ENCODE measurements at regions not wholly inside any gene's neighbourhood (a gene's known extent, or its start where the extent isn't known, plus 50 kb on each side); places are given as distances from the start of the nearest gene placed in this dataset.

DNA sequence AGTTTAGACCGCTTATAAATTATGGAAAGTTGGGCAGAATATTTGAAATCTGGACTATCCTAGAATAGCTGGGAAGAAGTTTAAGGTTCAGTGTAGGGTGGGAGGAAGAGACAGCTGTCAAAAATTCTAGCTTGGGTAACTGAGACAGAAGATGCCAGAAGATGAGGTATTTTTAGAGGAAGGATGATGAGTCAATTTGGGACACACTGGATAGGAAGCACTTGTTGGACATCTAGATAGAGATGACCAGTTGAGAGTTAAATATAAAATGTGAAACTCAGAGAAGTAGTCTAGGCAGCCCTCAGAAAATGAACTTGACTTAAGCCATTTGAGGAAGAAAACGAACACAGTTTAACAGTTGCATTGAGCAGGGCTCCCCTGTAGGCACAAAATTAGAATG lies 137.9 kb upstream of the MAP9 start:
- no peak for DNase-seq (ENCODE audit: low read depth)

GRCh38 chr4:155512817-155513216 lies 136.1 kb upstream of the MAP9 start:
- no peak for DNase-seq (ENCODE audit: low read depth)

DNA sequence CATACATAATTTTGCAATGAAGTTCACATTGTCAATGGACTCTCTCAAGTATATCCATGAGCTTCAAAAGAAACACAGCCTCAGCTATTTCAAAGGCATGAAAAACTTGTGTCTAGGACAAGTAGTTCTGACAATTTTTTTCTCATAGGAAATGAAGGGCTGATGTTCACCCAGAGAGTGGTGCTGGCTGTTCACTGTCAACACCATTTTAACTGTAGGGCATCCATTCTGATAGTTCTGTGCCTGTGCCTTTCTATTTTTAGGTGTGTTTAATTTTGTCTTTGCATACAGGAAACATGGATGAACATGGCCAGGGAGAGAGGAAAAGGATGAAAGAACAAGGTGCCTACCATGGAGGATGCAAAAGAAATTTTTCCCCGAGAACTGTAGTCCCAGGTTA lies 135.3 kb upstream of the MAP9 start:
- no peak for DNase-seq (ENCODE audit: low read depth)

DNA sequence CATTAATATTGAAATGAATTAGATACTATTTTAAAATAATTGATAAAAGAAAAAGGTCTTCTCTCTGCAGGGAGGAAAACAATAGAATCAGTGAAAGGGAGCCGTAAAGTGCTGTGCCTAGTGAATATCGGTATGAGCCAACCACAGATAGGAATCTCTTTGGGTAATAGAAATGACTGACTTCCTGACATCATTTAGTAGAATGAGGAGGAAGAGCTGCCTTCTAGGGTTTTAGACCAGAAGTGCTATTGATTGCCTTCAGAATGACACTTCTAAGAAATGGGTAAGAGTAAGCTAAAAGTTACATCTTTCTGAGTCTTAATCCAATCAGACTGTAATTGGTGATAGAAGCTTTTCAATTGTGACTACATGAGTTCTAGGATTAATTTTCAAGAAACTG lies 134.0 kb upstream of the MAP9 start:
- DNase-seq (ENCODE audit: low read depth), result no peak

DNA sequence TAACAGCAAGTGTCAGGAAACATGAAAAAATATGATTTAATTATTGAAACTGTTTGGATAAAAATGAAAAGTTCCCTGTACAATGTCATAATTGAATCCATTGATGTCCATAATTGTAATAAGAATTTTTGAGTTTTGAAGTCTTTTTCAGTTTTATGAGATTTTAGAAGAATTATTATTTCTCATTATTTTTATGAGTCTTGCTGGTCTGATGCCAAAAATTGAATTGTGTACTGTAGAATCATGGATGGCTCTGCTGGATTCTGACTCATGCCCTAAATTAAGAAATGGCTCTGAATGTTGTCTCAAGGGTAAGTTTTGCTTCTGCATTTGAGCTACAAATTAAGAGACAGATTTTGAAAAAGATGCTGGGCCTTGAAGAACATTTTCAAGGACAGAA lies 132.8 kb upstream of the MAP9 start:
- no peak for DNase-seq (ENCODE audit: low read depth)

GRCh38 chr4:155506745-155507144 lies 130.0 kb upstream of the MAP9 start:
- no peak for DNase-seq (ENCODE audit: low read depth)

GRCh38 chr4:155505321-155505720 lies 128.6 kb upstream of the MAP9 start:
- no peak for DNase-seq (ENCODE audit: low read depth)

GRCh38 chr4:155497306-155497705 lies 120.5 kb upstream of the MAP9 start:
- DNase-seq (ENCODE audit: low read depth), result no peak

DNA sequence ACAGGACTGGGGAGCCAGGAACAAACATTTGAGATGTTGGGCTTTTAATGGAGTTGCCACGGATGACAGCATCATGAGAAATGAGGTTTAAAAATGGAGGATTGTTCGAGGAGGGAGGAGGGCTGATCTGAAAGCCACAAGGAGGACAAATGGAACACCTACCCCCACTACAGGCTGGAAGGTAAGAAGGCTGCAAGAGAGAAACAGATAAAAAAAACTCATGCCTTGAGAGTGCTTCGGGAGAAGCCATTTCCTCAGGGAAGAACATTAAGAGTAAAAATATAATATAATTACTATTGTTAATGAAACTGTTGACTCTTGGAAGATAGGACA lies 119.5 kb upstream of the MAP9 start:
- no peak for DNase-seq (ENCODE audit: low read depth)

DNA sequence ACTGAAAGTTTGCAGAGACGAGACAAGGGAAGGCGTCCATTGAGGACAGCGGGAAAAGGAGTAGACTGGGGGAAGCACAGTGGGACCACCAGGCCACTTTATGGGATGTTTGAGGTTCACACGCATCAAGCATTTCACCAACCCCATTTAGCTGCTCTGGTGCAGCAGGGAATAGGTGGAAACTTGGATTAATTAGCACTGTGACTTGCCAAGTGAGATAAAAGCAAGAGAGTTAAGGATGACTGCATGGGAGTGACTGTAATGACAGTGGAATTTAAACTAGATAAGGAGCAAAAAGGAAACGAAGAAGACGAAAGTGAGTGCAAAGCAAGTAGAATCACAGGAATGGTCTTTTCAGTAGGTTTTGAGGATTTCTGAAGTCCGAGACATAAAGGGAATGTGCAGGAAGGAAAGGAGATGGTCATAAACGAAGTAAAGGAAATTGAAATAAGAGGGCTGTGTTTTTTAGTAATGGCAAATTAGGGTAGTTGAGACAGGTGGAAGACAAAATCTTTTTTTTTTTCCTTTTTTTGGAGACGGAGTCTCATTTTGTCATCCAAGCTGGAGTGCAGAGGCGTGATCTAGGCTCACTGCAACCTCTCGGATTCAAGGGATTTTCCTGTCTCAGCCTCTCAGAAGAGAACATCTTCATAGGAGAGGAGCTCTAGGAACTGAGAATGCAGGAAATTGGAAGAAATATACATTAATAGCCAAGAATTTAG lies 119.0 kb upstream of the MAP9 start:
- DNase-seq (ENCODE audit: low read depth), result no peak

DNA sequence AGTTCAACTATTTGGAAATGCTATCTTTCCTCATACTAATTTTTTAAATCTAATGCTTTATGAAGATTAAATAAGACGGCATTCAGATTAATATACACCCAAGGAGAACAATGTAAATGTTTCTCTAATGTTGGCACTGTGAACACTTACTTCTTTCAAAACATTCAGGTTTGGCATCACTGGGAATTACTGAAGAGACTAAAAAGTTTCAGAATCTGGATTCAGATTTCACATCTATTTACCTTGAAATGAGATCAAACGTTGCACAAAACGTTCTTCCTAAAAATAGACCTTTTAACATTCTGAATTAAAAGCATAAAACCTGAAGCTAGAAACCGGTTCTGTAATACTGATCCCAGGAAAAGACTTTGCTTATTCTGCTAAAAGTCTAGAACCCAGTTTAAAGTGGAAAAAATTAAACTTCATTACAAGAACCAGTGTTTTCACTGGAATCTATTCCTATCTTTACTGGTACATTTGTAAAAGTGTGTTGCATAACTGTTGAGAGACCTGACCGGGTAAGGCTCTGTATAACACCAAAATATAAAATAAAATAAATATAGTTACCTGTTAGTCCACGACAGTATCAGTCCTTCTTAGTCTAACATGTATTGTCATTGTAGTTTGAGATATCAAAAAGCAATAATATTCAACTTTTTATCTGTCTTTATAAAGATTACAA lies 117.4 kb upstream of the MAP9 start:
- no peak for DNase-seq (ENCODE audit: low read depth)

DNA sequence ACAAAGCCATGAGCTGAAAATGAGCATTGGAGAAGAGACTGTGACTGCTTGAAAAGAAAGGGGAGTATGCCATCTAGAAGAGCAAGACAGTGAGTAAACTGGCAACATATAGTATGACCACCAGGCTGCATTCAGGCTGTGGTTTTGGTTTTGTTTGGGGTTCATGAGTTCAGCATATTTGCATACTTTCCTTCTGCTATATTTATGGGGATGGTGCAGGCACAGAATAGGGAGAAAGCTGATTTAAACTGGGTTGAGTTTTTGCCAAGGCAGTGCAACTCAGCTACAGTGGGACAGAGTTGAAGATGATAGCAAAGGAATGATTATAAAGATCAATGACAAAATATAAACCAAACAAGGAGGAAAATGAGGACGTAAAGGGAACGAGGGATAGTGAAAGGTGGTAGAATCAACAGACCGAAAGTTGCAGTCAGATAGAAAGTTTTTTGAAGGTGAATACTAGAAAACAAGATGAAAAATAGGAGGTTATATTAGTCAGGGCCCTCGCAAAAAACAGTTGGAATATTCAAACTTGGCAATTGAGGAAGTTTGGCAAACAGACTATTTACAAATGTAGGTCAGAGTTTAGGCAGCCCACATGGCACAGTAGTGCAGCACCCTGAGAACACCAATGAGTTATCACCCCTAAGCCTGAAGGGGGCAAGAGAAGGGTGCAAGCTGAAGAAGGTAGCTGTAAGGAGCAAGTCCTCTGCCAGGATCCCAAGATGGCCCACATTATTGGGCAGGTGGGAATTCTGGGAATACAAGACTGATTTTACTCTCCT lies 114.8 kb upstream of the MAP9 start:
- no peak for DNase-seq (ENCODE audit: low read depth)

- no peak for DNase-seq (ENCODE audit: low read depth)
Observed at GRCh38 chr4:155489271-155489670, 112.5 kb upstream of the MAP9 start.

- DNase-seq (ENCODE audit: low read depth), result no peak
Observed at GRCh38 chr4:155488691-155489090, 111.9 kb upstream of the MAP9 start.

- no peak for DNase-seq (ENCODE audit: low read depth)
Observed at GRCh38 chr4:155487210-155487609, 110.4 kb upstream of the MAP9 start.

DNA sequence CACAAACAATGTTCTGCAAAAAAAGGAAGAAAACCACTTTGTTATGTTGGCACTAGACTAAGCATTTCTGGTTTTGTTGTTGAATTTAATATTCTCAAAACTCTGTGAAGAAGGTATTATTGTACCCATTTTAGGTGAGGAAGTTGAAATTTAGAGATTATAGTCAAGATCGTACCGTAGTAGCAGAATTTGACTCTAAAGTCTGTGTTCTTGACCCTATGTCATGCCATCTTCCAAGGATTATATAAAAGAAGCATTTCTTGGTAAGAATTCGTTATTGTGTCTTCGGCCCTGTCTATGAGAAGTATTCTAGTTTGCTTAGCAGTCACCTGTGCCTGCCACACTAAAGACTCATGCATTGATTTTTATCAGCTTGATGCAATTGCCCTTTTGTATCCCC lies 104.4 kb upstream of the MAP9 start:
- no peak for DNase-seq (ENCODE audit: low read depth)

GRCh38 chr4:155479835-155480234 lies 103.1 kb upstream of the MAP9 start:
- DNase-seq (ENCODE audit: low read depth), result no peak

DNA sequence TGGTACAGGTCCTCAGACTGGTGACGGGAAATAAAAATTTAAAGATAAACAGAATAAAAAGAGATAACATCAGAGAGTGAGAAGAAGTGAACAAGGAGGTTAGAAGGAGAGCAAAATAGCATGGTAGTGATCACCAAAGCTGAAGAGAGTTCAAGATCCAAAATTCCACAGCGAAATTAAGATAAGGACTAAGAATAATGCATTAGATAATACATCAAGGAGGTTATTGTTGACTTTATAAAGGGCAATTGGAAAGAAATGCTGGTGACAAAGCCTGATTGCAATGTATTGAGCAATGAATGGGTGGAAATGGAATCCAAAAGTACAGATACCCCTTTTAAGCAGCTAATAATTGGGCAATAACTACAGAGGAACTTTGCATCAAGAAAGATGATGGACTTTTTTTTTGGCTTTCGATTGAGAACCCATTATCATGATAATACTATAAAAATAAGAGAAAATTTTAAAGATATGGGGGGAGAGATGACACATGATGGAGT lies 101.6 kb upstream of the MAP9 start:
- no peak for DNase-seq (ENCODE audit: low read depth)

DNA sequence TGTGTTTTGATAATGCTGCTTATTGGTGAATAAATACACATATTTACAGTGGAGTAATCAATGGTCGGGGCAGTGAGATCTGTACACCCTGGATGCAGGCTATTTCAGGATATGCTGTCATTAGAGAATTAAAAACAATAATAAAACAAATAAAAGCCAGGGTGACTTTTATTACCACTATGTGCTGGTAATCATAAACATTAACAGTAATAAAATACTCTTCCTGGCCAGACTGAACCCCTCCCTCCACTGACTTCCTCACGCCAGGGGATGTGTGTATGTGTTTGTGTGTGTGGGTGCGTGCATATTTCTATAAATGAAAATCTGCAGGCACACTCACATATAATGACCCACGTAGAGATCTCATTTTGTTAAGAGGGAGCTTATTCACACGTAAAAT lies 98.0 kb upstream of the MAP9 start:
- DNase-seq (ENCODE audit: low read depth), result no peak

DNA sequence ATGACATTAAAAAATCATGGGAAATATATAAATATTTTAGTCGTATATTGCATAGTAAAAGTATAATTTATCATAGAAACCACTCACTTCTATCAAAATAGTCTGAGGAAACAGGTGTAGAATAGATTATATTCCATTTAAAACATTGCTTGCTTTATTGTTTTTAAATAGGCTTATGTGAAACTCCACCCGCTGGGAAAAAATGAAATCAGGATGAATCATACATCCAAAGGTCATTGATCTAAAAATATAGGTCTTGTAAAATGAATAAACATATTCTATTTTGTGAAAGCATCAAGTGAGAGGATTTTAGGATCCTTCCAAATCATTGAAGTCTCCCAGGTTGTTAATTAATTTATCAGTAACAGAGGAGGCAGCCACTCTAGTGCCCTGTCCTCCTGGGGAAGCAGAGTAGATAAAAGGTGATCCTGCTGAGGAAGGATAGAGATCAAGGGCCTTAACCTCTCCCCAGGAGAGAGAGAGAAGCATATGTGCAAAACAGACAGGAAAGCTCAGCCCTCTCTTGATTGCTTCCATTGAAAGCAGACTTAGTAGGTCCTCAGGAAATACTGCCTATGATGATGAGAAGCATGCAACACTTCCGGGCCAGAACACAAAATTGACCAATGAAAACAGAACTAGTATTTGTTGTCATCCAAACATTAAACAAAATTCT lies 96.8 kb upstream of the MAP9 start:
- DNase-seq (ENCODE audit: low read depth), result no peak

DNA sequence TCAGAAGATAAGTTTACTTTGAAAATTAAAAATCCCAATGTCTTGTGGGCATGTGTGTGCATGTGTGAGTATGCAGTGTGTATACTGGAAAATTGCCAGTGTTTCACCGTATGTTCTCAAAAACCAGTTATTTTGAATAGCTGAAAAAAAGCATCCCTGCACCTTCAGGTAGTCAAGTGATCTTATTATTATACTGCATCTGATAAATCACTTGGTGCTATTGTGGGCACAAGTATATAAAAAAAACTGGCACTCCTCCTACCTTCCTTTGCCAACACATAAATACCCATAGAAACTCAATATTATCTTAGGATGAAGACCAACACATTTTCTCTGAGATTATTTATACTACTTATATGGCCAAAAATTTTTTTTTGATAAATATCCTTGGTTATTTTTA lies 91.5 kb upstream of the MAP9 start:
- no peak for DNase-seq (ENCODE audit: low read depth)

- no peak for DNase-seq (ENCODE audit: low read depth)
Observed at GRCh38 chr4:155450676-155451075, 73.9 kb upstream of the MAP9 start.

- DNase-seq (ENCODE audit: low read depth), result no peak
Observed at GRCh38 chr4:155445306-155445705, 68.5 kb upstream of the MAP9 start.
